Ovary (tissue), 3 donors: ENCODE measurements at regions not wholly inside any gene's neighbourhood (a gene's known extent, or its start where the extent isn't known, plus 50 kb on each side); places are given as distances from the start of the nearest gene placed in this dataset.

Experiments used
- EP300 ChIP-seq: sonication (generic); formaldehyde crosslinking; IDR thresholded peaks from one replicate; pipeline ENCODE4 v1.6.1; 2017; ENCODE audit warnings: antibody characterized with exemption
- POLR2A ChIP-seq: fragments of 450-650 bp; IDR thresholded peaks from one replicate; pipeline ENCODE4 v1.6.1; 2017; ENCODE audit warnings: antibody characterized with exemption, mild to moderate bottlenecking, moderate library complexity
- TF ChIP-seq, protein P1 (sequence below), 3 donors: fragments of 450-650 bp in 2 of 3; fragments of 200-600 bp in 1 of 3; IDR thresholded peaks; one replicate each; pipeline versions ENCODE4 v1.5.1 to v1.8.0; 2016 to 2022; ENCODE audit warnings: antibody characterized with exemption in 3 of 3, mild to moderate bottlenecking in 1 of 3
- donor health status: DM: no; HTN: no; CAD: no.

DNA sequence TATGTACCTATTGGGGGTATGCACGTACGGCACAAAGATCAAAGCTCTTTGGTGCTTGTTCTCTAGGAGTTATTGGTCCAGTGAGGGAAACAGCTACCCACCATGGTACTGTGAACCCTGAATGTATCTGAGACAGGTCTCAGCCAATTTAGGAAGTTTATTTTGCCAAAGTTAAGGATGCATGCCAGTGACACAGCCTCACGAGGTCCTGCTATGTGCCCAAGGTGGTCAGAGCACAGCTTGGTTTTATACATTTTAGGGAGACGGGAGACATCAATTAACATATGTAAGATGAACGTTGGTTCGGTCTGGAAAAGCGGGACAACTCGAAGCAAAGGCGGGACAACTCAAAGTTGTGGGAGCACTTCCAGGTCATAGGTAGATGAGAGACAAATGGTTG lies 75.8 kb downstream of the SOWAHC start:
- TF ChIP-seq, protein P1, sequence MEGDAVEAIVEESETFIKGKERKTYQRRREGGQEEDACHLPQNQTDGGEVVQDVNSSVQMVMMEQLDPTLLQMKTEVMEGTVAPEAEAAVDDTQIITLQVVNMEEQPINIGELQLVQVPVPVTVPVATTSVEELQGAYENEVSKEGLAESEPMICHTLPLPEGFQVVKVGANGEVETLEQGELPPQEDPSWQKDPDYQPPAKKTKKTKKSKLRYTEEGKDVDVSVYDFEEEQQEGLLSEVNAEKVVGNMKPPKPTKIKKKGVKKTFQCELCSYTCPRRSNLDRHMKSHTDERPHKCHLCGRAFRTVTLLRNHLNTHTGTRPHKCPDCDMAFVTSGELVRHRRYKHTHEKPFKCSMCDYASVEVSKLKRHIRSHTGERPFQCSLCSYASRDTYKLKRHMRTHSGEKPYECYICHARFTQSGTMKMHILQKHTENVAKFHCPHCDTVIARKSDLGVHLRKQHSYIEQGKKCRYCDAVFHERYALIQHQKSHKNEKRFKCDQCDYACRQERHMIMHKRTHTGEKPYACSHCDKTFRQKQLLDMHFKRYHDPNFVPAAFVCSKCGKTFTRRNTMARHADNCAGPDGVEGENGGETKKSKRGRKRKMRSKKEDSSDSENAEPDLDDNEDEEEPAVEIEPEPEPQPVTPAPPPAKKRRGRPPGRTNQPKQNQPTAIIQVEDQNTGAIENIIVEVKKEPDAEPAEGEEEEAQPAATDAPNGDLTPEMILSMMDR (IDR thresholded peaks at IDR 0.05): no peak
- TF ChIP-seq POLR2A (no peak), EP300 (no peak)
